HepG2 (cell line): ENCODE measurements at regions not wholly inside any gene's neighbourhood (a gene's known extent, or its start where the extent isn't known, plus 50 kb on each side); places are given as distances from the start of the nearest gene placed in this dataset.

Experiments
- ARID5B ChIP-seq: IDR thresholded peaks from 2 replicates; pipeline ENCODE4 v1.4.0; 2020; ENCODE audit warnings: mild to moderate bottlenecking, missing genetic modification reagents
- CERS6 ChIP-seq: sonication (generic); formaldehyde crosslinking; IDR thresholded peaks from 2 replicates; pipeline ENCODE4 v1.5.0; 2020; ENCODE audit warnings: missing genetic modification reagents
- DRAP1 ChIP-seq: IDR thresholded peaks from 2 replicates; pipeline ENCODE4 v1.6.1; 2016; ENCODE audit warnings: missing genetic modification reagents, missing compliant biosample characterization
- E2F5 ChIP-seq: sonication (generic); formaldehyde crosslinking; conservative IDR thresholded peaks from 2 replicates; pipeline ENCODE4 v1.4.0; 2020; ENCODE audit warnings: missing genetic modification reagents
- FIP1L1 ChIP-seq: fragments of 200-400 bp; formaldehyde crosslinking; IDR thresholded peaks from 2 replicates; pipeline ENCODE4 v1.6.1; 2018; ENCODE audit warnings: low read depth, mild to moderate bottlenecking, low read length, moderate library complexity, borderline replicate concordance; ENCODE audit not compliant: insufficient read depth
- FOXO1 ChIP-seq: sonication (generic); formaldehyde crosslinking; IDR thresholded peaks from 2 replicates; pipeline ENCODE4 v1.4.0; 2020; ENCODE audit warnings: missing genetic modification reagents
- FOXO4 ChIP-seq: sonication (generic); formaldehyde crosslinking; conservative IDR thresholded peaks from 2 replicates; pipeline ENCODE4 v1.8.1; 2023; ENCODE audit warnings: missing genetic modification reagents
- FOXP4 ChIP-seq: sonication (generic); formaldehyde crosslinking; IDR thresholded peaks from 2 replicates; pipeline ENCODE4 v1.4.0; 2020; ENCODE audit warnings: missing genetic modification reagents
- MIER2 ChIP-seq: IDR thresholded peaks from 2 replicates; pipeline ENCODE4 v1.6.1; 2016; ENCODE audit warnings: missing biosample characterization, missing genetic modification reagents
- POGK ChIP-seq: sonication (generic); formaldehyde crosslinking; conservative IDR thresholded peaks from 2 replicates; pipeline ENCODE4 v1.8.0; 2022; ENCODE audit warnings: mild to moderate bottlenecking, moderate library complexity, missing genetic modification reagents
- TGIF2 ChIP-seq: IDR thresholded peaks from 2 replicates; pipeline ENCODE4 v1.6.1; 2016; ENCODE audit warnings: control low read depth, missing compliant biosample characterization
- ZBTB14 ChIP-seq: sonication (generic); formaldehyde crosslinking; IDR thresholded peaks from 2 replicates; pipeline ENCODE4 v1.4.0; 2020; ENCODE audit warnings: missing genetic modification reagents
- ZBTB7A ChIP-seq: sonication (generic); formaldehyde crosslinking; IDR thresholded peaks from 2 replicates; pipeline ENCODE4 v1.8.0; 2022; ENCODE audit warnings: mild to moderate bottlenecking, missing genetic modification reagents
- ZNF160 ChIP-seq: sonication (generic); formaldehyde crosslinking; IDR thresholded peaks from 2 replicates; pipeline ENCODE4 v1.8.0; 2022; ENCODE audit warnings: mild to moderate bottlenecking, inconsistent platforms, missing genetic modification reagents
- ZNF180 ChIP-seq: sonication (generic); formaldehyde crosslinking; IDR thresholded peaks from 2 replicates; pipeline ENCODE4 v1.4.0; 2020; ENCODE audit warnings: low read depth, missing genetic modification reagents, borderline replicate concordance
- ZNF292 ChIP-seq: sonication (generic); formaldehyde crosslinking; IDR thresholded peaks from 2 replicates; pipeline ENCODE4 v1.8.1; 2022; ENCODE audit warnings: mild to moderate bottlenecking, low read depth, missing genetic modification reagents, borderline replicate concordance
- ZNF83 ChIP-seq: sonication (generic); formaldehyde crosslinking; IDR thresholded peaks from 2 replicates; pipeline ENCODE4 v1.4.0; 2020; ENCODE audit warnings: missing genetic modification reagents, mild to moderate bottlenecking, borderline replicate concordance

GRCh38 chr3:80612366-80612765 lies 844.6 kb upstream of the ROBO1 start (continued):
- TF ChIP-seq DRAP1 (CRISPR knock-in tag) (no peak), TGIF2 (CRISPR knock-in tag) (no peak), FIP1L1 (no peak), FOXP4 (CRISPR knock-in tag) (peak; percentile 76), ZNF83 (CRISPR knock-in tag) (no peak), POGK (no peak), ZNF292 (CRISPR knock-in tag) (no peak), ZNF160 (no peak), FOXO4 (CRISPR knock-in tag) (no peak), ZNF180 (CRISPR knock-in tag) (no peak), ZBTB7A (no peak), MIER2 (CRISPR knock-in tag) (no peak), CERS6 (CRISPR knock-in tag) (no peak), FOXO1 (CRISPR knock-in tag) (peak; percentile 54; the same call in 1 of the 2 replicates), ZBTB14 (CRISPR knock-in tag) (no peak), ARID5B (CRISPR knock-in tag) (peak; percentile 81), E2F5 (CRISPR knock-in tag) (no peak)
